GM19328 (cell line): ENCODE measurements at regions not wholly inside any gene's neighbourhood (a gene's known extent, or its start where the extent isn't known, plus 50 kb on each side); places are given as distances from the start of the nearest gene placed in this dataset.
"Not testable (repeated sequence)": the region's sequence is repeated elsewhere in the genome, so short reads cannot be mapped to it uniquely, and the experiment has no call there.

Experiments used
- ATAC-seq: cut with Tn5 transposase; IDR thresholded peaks from one replicate; pipeline ENCODE4 v1.9.1; 2021; ENCODE audit warnings: mild to moderate bottlenecking, moderate library complexity; ENCODE audit not compliant: unreplicated experiment

GRCh38 chr1:120941066-120941465 is 51.5 kb downstream of the PPIAL4A start:
- ATAC-seq = not testable (repeated sequence)

- peak; percentile 2 for ATAC-seq
These were observed 52.3 kb downstream of the PPIAL4A start for GRCh38 chr1:120941836-120942217.

- peak; percentile 79 for ATAC-seq
These were observed 52.8 kb downstream of the PPIAL4A start for GRCh38 chr1:120942218-120942944.

GRCh38 chr1:120942945-120943319 is 53.4 kb downstream of the PPIAL4A start:
- ATAC-seq = not testable (repeated sequence)

GRCh38 chr1:120944691-120945090 is 55.1 kb downstream of the PPIAL4A start:
- ATAC-seq = not testable (repeated sequence)

GRCh38 chr1:120945122-120945521 is 55.6 kb downstream of the PPIAL4A start:
- ATAC-seq = not testable (repeated sequence)

- not testable (repeated sequence) for ATAC-seq
These were observed 57.5 kb downstream of the PPIAL4A start for GRCh38 chr1:120947114-120947513.

- not testable (repeated sequence) for ATAC-seq
These were observed 60.2 kb downstream of the PPIAL4A start for GRCh38 chr1:120949724-120950123.

GRCh38 chr1:120950633-120951032 is 61.1 kb downstream of the PPIAL4A start:
- not testable (repeated sequence) for ATAC-seq

GRCh38 chr1:120951100-120951499 is 61.5 kb downstream of the PPIAL4A start:
- ATAC-seq = not testable (repeated sequence)

- ATAC-seq = not testable (repeated sequence)
These were observed 62.8 kb downstream of the PPIAL4A start for GRCh38 chr1:120952207-120952870.

- not testable (repeated sequence) for ATAC-seq
These were observed 63.3 kb downstream of the PPIAL4A start for GRCh38 chr1:120952871-120953265.

GRCh38 chr1:120954736-120955135 is 65.2 kb downstream of the PPIAL4A start:
- no peak for ATAC-seq

- ATAC-seq = not testable (repeated sequence)
These were observed 66.4 kb downstream of the PPIAL4A start for GRCh38 chr1:120955961-120956360.

- not testable (repeated sequence) for ATAC-seq
These were observed 76.4 kb downstream of the PPIAL4A start for GRCh38 chr1:120966018-120966417.

GRCh38 chr1:120972863-120973262 is 83.3 kb downstream of the PPIAL4A start:
- ATAC-seq = not testable (repeated sequence)

- ATAC-seq = not testable (repeated sequence)
These were observed 84.3 kb downstream of the PPIAL4A start for GRCh38 chr1:120973836-120974235.

- ATAC-seq = not testable (repeated sequence)
These were observed 87.7 kb downstream of the PPIAL4A start for GRCh38 chr1:120977279-120977678.

- not testable (repeated sequence) for ATAC-seq
These were observed 92.0 kb downstream of the PPIAL4A start for GRCh38 chr1:120981489-120982094.

GRCh38 chr1:120994614-120995013 is 105.0 kb downstream of the PPIAL4A start:
- not testable (repeated sequence) for ATAC-seq

GRCh38 chr1:120995025-120995424 is 105.5 kb downstream of the PPIAL4A start:
- not testable (repeated sequence) for ATAC-seq
